ENCODE measurements at regions not wholly inside any gene's neighbourhood (a gene's known extent, or its start where the extent isn't known, plus 50 kb on each side); places are given as distances from the start of the nearest gene placed in this dataset.

GRCh38 chr16:6297666-6298410, 1034.8 kb upstream of the RBFOX1 start:
- Histone ChIP-seq H3K4me1 (no peaks in the 10 kb centered on the region), H3K9me3 (peaks cover 0 to 45% (median 18%) of the 10 kb centered on the region in 8 donors), H3K27ac (no peak overlapping the region), H3K27me3 (replicated peaks in 1 of 7) (no peaks in the 10 kb centered on the region), H3K4me3 (no peak overlapping the region), H3K36me3 (no peaks in the 10 kb centered on the region)
- no peak for DNase-seq
- 60 to 80% (median 72%) methylated on average over 8 of the region's 8 CpGs for WGBS, 5 donors
- TF ChIP-seq POLR2A (IDR thresholded peaks at IDR 0.05) (no peak), POLR2AphosphoS5 (IDR thresholded peaks at IDR 0.05) (no peak), CTCF (IDR thresholded peaks at IDR 0.05 in 8 of 11, conservative IDR thresholded peaks at IDR 0.05 in 3 of 11) (no peak)
- intact Hi-C loops (cut with DNase I; ENCODE audit: low total_unique reads): no loop called here

GRCh38 chr16:6286176-6286575, 1046.5 kb upstream of the RBFOX1 start:
- Histone ChIP-seq H3K4me3 (no peak overlapping the region), H3K9me3 (peaks cover 0 to 27% (median 4%) of the 10 kb centered on the region in 8 donors), H3K36me3 (no peaks in the 10 kb centered on the region), H3K4me1 (no peaks in the 10 kb centered on the region), H3K27me3 (replicated peaks in 1 of 7) (no peaks in the 10 kb centered on the region), H3K27ac (no peak overlapping the region)
- no peak for TF ChIP-seq CTCF (IDR thresholded peaks at IDR 0.05 in 8 of 11, conservative IDR thresholded peaks at IDR 0.05 in 3 of 11)
- no peak for DNase-seq
- intact Hi-C loops (cut with DNase I; ENCODE audit: low total_unique reads): no loop called here
- 83 to 93% (median 90%) methylated on average over 2 of the region's 2 CpGs for WGBS, 5 donors

- 42 to 54% (median 46%) methylated on average over 7 of the region's 7 CpGs for WGBS, 5 donors
- Histone ChIP-seq H3K36me3 (no peaks in the 10 kb centered on the region), H3K27me3 (replicated peaks in 1 of 7) (no peaks in the 10 kb centered on the region), H3K4me1 (no peaks in the 10 kb centered on the region), H3K9me3 (peaks cover 0 to 27% (median 4%) of the 10 kb centered on the region in 8 donors), H3K27ac (no peak overlapping the region), H3K4me3 (no peak overlapping the region)
- no peak for DNase-seq
- intact Hi-C loops (cut with DNase I; ENCODE audit: low total_unique reads): no loop called here
- TF ChIP-seq CTCF (IDR thresholded peaks at IDR 0.05 in 8 of 11, conservative IDR thresholded peaks at IDR 0.05 in 3 of 11): no peak
- TF ChIP-seq POLR2AphosphoS5 (IDR thresholded peaks at IDR 0.05): no peak
Measured at GRCh38 chr16:6284731-6285130, 1047.9 kb upstream of the RBFOX1 start.

GRCh38 chr16:6281994-6282393, 1050.7 kb upstream of the RBFOX1 start:
- no peaks in the 10 kb centered on the region for H3K4me1 ChIP-seq
- intact Hi-C loops (cut with DNase I; ENCODE audit: low total_unique reads): no loop called here
- no peaks in the 10 kb centered on the region for H3K27me3 ChIP-seq (replicated peaks in 1 of 7)
- H3K4me3 ChIP-seq: no peak overlapping the region
- no peaks in the 10 kb centered on the region for H3K36me3 ChIP-seq
- no peak for DNase-seq
- WGBS, 5 donors: 90 to 95% (median 94%) methylated on average over 1 of the region's 1 CpG
- H3K9me3 ChIP-seq: peaks cover 0 to 20% (median 3%) of the 10 kb centered on the region in 8 donors
- H3K27ac ChIP-seq: no peak overlapping the region
- TF ChIP-seq POLR2AphosphoS5 (IDR thresholded peaks at IDR 0.05) (no peak), POLR2A (IDR thresholded peaks at IDR 0.05) (no peak), CTCF (IDR thresholded peaks at IDR 0.05 in 8 of 11, conservative IDR thresholded peaks at IDR 0.05 in 3 of 11) (no peak)
